SK-N-MC (cell line): ENCODE measurements at regions not wholly inside any gene's neighbourhood (a gene's known extent, or its start where the extent isn't known, plus 50 kb on each side); places are given as distances from the start of the nearest gene placed in this dataset.

ENCODE experiments used
- EZH2 ChIP-seq: fragments of 200-600 bp; sonication (generic); IDR thresholded peaks from one replicate; pipeline ENCODE4 v1.6.1; 2017; ENCODE audit warnings: antibody characterized with exemption
- FOXP2 ChIP-seq: optimal IDR thresholded peaks from 2 replicates; pipeline ENCODE3; 2011; ENCODE audit warnings: mild to moderate bottlenecking, moderate library complexity; ENCODE audit not compliant: insufficient read depth; ENCODE audit errors: extremely low read length, control extremely low read depth
- POLR2AphosphoS5 ChIP-seq: IDR thresholded peaks from 2 replicates; pipeline ENCODE4 v1.6.1; 2012; ENCODE audit warnings: mild to moderate bottlenecking, low read depth, low read length, borderline replicate concordance

DNA sequence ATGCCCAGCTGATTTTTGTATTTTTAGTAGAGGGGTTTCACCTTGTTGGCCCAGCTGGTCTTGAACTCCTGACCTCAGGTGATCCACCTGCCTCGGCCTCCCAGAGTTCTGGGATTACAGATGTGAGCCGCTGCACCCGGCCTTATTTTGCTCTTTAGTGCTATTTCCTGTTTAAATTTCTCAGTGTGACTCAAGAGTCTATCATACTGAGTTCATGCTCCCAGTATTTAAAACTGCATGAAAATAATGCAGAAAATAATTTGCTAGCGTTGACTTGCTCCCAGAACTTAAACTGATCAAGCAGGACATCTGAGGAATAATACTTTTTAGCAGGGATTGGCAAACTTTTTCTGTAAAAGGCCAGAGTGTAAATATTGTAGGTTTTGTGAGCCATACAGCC is 86.4 kb upstream of the C1orf21 start:
- TF ChIP-seq EZH2: no peak
- TF ChIP-seq POLR2AphosphoS5: no peak
- TF ChIP-seq FOXP2: no peak
